HG02798 (cell line): ENCODE measurements at regions not wholly inside any gene's neighbourhood (a gene's known extent, or its start where the extent isn't known, plus 50 kb on each side); places are given as distances from the start of the nearest gene placed in this dataset.

Source experiments
- ATAC-seq: cut with Tn5 transposase; IDR thresholded peaks from one replicate; pipeline ENCODE4 v1.9.1; 2021; ENCODE audit warnings: mild to moderate bottlenecking; ENCODE audit not compliant: unreplicated experiment, poor library complexity

- ATAC-seq: no peak
These were observed 78.1 kb upstream of the SLC38A11 start for GRCh38 chr2:165033402-165033801.

GRCh38 chr2:165032559-165032958 lies 77.2 kb upstream of the SLC38A11 start:
- no peak for ATAC-seq

GRCh38 chr2:165024199-165024598 lies 68.9 kb upstream of the SLC38A11 start:
- ATAC-seq: no peak

GRCh38 chr2:165022781-165023180 lies 67.5 kb upstream of the SLC38A11 start:
- no peak for ATAC-seq

GRCh38 chr2:165017966-165018596 lies 62.8 kb upstream of the SLC38A11 start:
- no peak for ATAC-seq

GRCh38 chr2:165016772-165017411 lies 61.6 kb upstream of the SLC38A11 start:
- peak; percentile 65 for ATAC-seq

- ATAC-seq: peak; percentile 83
These were observed 59.8 kb upstream of the SLC38A11 start for GRCh38 chr2:165015052-165015642.

GRCh38 chr2:165013944-165014619 lies 58.8 kb upstream of the SLC38A11 start:
- ATAC-seq: peak; percentile 47

GRCh38 chr2:165011199-165011598 lies 55.9 kb upstream of the SLC38A11 start:
- ATAC-seq: no peak

GRCh38 chr2:165010556-165010955 lies 55.2 kb upstream of the SLC38A11 start:
- no peak for ATAC-seq

GRCh38 chr2:165009466-165009865 lies 54.1 kb upstream of the SLC38A11 start:
- no peak for ATAC-seq

- ATAC-seq: no peak
These were observed 53.5 kb upstream of the SLC38A11 start for GRCh38 chr2:165008730-165009315.

- no peak for ATAC-seq
These were observed 51.9 kb upstream of the SLC38A11 start for GRCh38 chr2:165007161-165007744.
